H1 (cell line): ENCODE measurements at regions not wholly inside any gene's neighbourhood (a gene's known extent, or its start where the extent isn't known, plus 50 kb on each side); places are given as distances from the start of the nearest gene placed in this dataset.

Source experiments
- CTCF ChIP-seq, 3 experiments: IDR thresholded peaks; 1 replicate in 2 of 3; 2 replicates in 1 of 3; pipeline versions ENCODE4 v1.5.1 to v1.6.1; 2011; ENCODE audit warnings: low read length in 3 of 3, mild to moderate bottlenecking in 3 of 3, inconsistent platforms in 2 of 3, low read depth in 1 of 3, moderate library complexity in 1 of 3; ENCODE audit not compliant: insufficient read depth in 1 of 3; ENCODE audit errors: control extremely low read depth in 1 of 3
- HDAC6 ChIP-seq: IDR thresholded peaks from one replicate; pipeline ENCODE4 v1.7.1; 2012; ENCODE audit warnings: low read depth, mild to moderate bottlenecking, inconsistent platforms, low read length, moderate library complexity
- JUND ChIP-seq: IDR thresholded peaks from 2 replicates; pipeline ENCODE4 v1.6.1; 2011; ENCODE audit warnings: mild to moderate bottlenecking, improper control_type of control experiment, low read length
- KDM1A ChIP-seq: fragments of 200-600, 300-600 bp; sonication (generic); IDR thresholded peaks from 2 replicates; pipeline ENCODE4 v1.7.1; 2016; ENCODE audit warnings: mild to moderate bottlenecking, low read length, borderline replicate concordance
- TF ChIP-seq, protein P1 (sequence below): fragments of 300-600 bp; sonication (generic); IDR thresholded peaks from 2 replicates; pipeline ENCODE4 v1.7.1; 2012; ENCODE audit warnings: low read length, moderate library complexity, mild to moderate bottlenecking, inconsistent platforms; ENCODE audit not compliant: insufficient replicate concordance

GRCh38 chr11:13876423-13876822 is 86.1 kb upstream of the SPON1 start (continued):
- TF ChIP-seq, protein P1, sequence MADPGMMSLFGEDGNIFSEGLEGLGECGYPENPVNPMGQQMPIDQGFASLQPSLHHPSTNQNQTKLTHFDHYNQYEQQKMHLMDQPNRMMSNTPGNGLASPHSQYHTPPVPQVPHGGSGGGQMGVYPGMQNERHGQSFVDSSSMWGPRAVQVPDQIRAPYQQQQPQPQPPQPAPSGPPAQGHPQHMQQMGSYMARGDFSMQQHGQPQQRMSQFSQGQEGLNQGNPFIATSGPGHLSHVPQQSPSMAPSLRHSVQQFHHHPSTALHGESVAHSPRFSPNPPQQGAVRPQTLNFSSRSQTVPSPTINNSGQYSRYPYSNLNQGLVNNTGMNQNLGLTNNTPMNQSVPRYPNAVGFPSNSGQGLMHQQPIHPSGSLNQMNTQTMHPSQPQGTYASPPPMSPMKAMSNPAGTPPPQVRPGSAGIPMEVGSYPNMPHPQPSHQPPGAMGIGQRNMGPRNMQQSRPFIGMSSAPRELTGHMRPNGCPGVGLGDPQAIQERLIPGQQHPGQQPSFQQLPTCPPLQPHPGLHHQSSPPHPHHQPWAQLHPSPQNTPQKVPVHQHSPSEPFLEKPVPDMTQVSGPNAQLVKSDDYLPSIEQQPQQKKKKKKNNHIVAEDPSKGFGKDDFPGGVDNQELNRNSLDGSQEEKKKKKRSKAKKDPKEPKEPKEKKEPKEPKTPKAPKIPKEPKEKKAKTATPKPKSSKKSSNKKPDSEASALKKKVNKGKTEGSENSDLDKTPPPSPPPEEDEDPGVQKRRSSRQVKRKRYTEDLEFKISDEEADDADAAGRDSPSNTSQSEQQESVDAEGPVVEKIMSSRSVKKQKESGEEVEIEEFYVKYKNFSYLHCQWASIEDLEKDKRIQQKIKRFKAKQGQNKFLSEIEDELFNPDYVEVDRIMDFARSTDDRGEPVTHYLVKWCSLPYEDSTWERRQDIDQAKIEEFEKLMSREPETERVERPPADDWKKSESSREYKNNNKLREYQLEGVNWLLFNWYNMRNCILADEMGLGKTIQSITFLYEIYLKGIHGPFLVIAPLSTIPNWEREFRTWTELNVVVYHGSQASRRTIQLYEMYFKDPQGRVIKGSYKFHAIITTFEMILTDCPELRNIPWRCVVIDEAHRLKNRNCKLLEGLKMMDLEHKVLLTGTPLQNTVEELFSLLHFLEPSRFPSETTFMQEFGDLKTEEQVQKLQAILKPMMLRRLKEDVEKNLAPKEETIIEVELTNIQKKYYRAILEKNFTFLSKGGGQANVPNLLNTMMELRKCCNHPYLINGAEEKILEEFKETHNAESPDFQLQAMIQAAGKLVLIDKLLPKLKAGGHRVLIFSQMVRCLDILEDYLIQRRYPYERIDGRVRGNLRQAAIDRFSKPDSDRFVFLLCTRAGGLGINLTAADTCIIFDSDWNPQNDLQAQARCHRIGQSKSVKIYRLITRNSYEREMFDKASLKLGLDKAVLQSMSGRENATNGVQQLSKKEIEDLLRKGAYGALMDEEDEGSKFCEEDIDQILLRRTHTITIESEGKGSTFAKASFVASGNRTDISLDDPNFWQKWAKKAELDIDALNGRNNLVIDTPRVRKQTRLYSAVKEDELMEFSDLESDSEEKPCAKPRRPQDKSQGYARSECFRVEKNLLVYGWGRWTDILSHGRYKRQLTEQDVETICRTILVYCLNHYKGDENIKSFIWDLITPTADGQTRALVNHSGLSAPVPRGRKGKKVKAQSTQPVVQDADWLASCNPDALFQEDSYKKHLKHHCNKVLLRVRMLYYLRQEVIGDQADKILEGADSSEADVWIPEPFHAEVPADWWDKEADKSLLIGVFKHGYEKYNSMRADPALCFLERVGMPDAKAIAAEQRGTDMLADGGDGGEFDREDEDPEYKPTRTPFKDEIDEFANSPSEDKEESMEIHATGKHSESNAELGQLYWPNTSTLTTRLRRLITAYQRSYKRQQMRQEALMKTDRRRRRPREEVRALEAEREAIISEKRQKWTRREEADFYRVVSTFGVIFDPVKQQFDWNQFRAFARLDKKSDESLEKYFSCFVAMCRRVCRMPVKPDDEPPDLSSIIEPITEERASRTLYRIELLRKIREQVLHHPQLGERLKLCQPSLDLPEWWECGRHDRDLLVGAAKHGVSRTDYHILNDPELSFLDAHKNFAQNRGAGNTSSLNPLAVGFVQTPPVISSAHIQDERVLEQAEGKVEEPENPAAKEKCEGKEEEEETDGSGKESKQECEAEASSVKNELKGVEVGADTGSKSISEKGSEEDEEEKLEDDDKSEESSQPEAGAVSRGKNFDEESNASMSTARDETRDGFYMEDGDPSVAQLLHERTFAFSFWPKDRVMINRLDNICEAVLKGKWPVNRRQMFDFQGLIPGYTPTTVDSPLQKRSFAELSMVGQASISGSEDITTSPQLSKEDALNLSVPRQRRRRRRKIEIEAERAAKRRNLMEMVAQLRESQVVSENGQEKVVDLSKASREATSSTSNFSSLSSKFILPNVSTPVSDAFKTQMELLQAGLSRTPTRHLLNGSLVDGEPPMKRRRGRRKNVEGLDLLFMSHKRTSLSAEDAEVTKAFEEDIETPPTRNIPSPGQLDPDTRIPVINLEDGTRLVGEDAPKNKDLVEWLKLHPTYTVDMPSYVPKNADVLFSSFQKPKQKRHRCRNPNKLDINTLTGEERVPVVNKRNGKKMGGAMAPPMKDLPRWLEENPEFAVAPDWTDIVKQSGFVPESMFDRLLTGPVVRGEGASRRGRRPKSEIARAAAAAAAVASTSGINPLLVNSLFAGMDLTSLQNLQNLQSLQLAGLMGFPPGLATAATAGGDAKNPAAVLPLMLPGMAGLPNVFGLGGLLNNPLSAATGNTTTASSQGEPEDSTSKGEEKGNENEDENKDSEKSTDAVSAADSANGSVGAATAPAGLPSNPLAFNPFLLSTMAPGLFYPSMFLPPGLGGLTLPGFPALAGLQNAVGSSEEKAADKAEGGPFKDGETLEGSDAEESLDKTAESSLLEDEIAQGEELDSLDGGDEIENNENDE, result no peak
- TF ChIP-seq KDM1A, result no peak
- no peak for TF ChIP-seq JUND
- TF ChIP-seq CTCF (IDR thresholded peaks at IDR 0.05; ENCODE audit: control extremely low read depth in 1 of 3, insufficient read depth in 1 of 3, low read depth in 1 of 3, low read length in 3 of 3), result no peak
- no peak for TF ChIP-seq HDAC6
- TF ChIP-seq, all 59 proteins: peak for 0
